Prostate gland (tissue), 2 donors: ENCODE measurements at regions not wholly inside any gene's neighbourhood (a gene's known extent, or its start where the extent isn't known, plus 50 kb on each side); places are given as distances from the start of the nearest gene placed in this dataset.

ENCODE experiments used
- DNase-seq: peaks from one replicate; pipeline ENCODE4 v3.0.0-alpha.2; 2019; ENCODE audit warnings: low spot score
- H3K27ac ChIP-seq, 2 donors: fragments of 200-600 bp; sonication (generic); 2 replicates each; pipeline ENCODE4 v1.5.1; 2017 to 2019
- H3K27me3 ChIP-seq: fragments of 200-600 bp; sonication (generic); replicated peaks from 2 replicates; pipeline ENCODE4 v1.5.1; 2019; ENCODE audit not compliant: insufficient read depth
- H3K36me3 ChIP-seq, 2 donors: fragments of 200-600 bp; sonication (generic); 1 replicate in 1 of 2; 2 replicates in 1 of 2; pipeline versions ENCODE4 v1.5.1 to v1.8.1; 2017 to 2019
- H3K4me1 ChIP-seq: fragments of 200-600 bp; sonication (generic); replicated peaks from 2 replicates; pipeline ENCODE4 v1.5.1; 2019
- H3K4me3 ChIP-seq, 2 donors: fragments of 200-600 bp; sonication (generic); 2 replicates each; pipeline ENCODE4 v1.5.1; 2017 to 2019
- H3K9me3 ChIP-seq: fragments of 200-600 bp; sonication (generic); 2 replicates; pipeline ENCODE4 v1.5.1; 2017
- POLR2A ChIP-seq: fragments of 450-650 bp; IDR thresholded peaks from one replicate; pipeline ENCODE4 v1.6.1; 2016; ENCODE audit warnings: antibody characterized with exemption, mild to moderate bottlenecking
- POLR2AphosphoS5 ChIP-seq: sonication (generic); formaldehyde crosslinking; IDR thresholded peaks from one replicate; pipeline ENCODE4 v1.6.1; 2017; ENCODE audit warnings: antibody characterized with exemption
- WGBS: methylation state at CpG from one replicate; pipeline ENCODE4 v1.1.5; 2018; 5-methylcytosine and 5-hydroxymethylcytosine counted together
- intact Hi-C: fragments of 100-400 bp; cut with DNase I; formaldehyde crosslinking; loops from one replicate; pipeline ENCODE4 v1.14.2; 2022
- TF ChIP-seq, protein P1 (sequence below), 4 experiments: fragments of 200-600 bp in 2 of 4; fragments of 450-650 bp in 2 of 4; sonication (generic) in 2 of 4; IDR thresholded peaks; 1 replicate in 3 of 4; 2 replicates in 1 of 4; pipeline ENCODE4 v1.5.1; 2016 to 2019; ENCODE audit warnings: antibody characterized with exemption in 4 of 4, mild to moderate bottlenecking in 2 of 4, moderate library complexity in 2 of 4

DNA sequence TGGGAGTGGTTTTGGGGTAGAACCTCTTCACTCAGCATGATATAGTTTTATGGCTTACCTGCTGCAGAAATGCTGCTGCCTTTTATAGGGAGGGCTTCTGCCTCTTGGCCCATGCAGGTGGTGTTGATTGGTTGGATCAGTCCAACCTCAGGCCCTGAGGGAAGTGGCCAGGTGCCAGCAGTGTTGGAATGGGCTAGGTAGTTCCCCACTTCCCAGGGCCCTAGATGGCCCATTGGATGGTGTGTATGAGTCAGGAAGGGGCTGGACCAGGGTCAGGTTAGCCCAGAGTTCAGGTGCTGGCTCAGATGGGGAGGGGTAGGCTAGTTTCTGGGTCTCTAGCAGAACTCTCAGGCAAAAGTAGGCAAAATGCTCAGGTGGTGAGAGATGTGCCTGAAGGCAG lies 455.5 kb downstream of the CCSER2 start:
- H3K4me3 ChIP-seq: no peak overlapping the region
- H3K9me3 ChIP-seq: no peaks in the 10 kb centered on the region
- H3K4me1 ChIP-seq: no peaks in the 10 kb centered on the region
- no peaks in the 10 kb centered on the region for H3K36me3 ChIP-seq
- TF ChIP-seq POLR2AphosphoS5 (no peak), POLR2A (no peak)
- TF ChIP-seq, protein P1, sequence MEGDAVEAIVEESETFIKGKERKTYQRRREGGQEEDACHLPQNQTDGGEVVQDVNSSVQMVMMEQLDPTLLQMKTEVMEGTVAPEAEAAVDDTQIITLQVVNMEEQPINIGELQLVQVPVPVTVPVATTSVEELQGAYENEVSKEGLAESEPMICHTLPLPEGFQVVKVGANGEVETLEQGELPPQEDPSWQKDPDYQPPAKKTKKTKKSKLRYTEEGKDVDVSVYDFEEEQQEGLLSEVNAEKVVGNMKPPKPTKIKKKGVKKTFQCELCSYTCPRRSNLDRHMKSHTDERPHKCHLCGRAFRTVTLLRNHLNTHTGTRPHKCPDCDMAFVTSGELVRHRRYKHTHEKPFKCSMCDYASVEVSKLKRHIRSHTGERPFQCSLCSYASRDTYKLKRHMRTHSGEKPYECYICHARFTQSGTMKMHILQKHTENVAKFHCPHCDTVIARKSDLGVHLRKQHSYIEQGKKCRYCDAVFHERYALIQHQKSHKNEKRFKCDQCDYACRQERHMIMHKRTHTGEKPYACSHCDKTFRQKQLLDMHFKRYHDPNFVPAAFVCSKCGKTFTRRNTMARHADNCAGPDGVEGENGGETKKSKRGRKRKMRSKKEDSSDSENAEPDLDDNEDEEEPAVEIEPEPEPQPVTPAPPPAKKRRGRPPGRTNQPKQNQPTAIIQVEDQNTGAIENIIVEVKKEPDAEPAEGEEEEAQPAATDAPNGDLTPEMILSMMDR (IDR thresholded peaks at IDR 0.05): no peak
- no peak overlapping the region for H3K27ac ChIP-seq
- no peak for DNase-seq
- intact Hi-C loops: loop anchor here (5.0 kb wide), 1 partner anchor 1593 kb away; no protein-coding TSS in a partner anchor
- no peaks in the 10 kb centered on the region for H3K27me3 ChIP-seq

DNA sequence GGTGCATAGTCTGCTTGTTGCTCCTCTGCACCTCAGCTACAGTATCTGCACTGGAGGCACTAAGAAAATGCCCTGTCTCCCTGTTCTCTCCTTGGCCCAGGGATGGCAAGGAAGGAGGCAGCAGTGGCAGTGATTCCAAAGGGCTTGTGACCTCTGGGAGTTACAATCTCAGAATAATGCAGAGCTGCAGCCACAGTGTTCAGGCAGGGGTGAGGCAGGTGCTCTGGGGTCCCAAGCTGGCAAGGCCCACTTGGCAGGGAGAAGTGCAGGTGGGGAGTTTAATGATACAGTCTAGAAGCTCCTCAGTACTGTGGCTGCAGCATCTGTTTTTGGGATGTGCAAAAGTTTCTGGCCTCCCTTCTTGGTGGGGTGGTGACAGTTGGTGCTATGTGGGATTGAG lies 456.4 kb downstream of the CCSER2 start:
- no peak overlapping the region for H3K4me3 ChIP-seq
- no peak for DNase-seq
- no peaks in the 10 kb centered on the region for H3K36me3 ChIP-seq
- H3K27ac ChIP-seq: no peak overlapping the region
- intact Hi-C loops: loop anchor here (5.0 kb wide), 1 partner anchor 1593 kb away; no protein-coding TSS in a partner anchor
- no peak for TF ChIP-seq POLR2A
- TF ChIP-seq POLR2AphosphoS5: no peak
- TF ChIP-seq, protein P1 (IDR thresholded peaks at IDR 0.05): no peak
- no peaks in the 10 kb centered on the region for H3K9me3 ChIP-seq
- H3K4me1 ChIP-seq: no peaks in the 10 kb centered on the region
- no peaks in the 10 kb centered on the region for H3K27me3 ChIP-seq

DNA sequence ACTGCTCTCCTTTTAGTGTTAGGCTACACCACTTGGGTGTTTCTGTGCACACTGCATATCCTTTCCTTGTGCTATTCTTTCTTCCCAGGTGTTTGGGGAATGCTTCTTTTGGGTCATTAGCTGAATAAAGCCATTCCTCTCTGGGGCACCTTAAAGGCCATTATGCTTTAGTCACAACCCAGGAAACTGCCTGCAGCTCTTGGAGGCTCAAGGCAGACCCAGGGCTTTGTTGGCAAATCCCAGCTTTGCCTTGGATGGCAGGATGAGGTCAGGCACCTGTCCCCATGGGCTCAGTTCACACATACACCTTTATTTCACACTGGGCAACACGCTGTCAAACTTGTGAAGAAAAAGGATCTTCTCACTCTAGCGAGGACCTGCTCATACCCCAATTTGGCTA lies 460.6 kb downstream of the CCSER2 start:
- DNase-seq: no peak
- H3K9me3 ChIP-seq: no peaks in the 10 kb centered on the region
- H3K36me3 ChIP-seq: no peaks in the 10 kb centered on the region
- WGBS: 94% methylated on average over 2 of the region's 2 CpGs
- H3K27ac ChIP-seq: no peak overlapping the region
- no peaks in the 10 kb centered on the region for H3K4me1 ChIP-seq
- H3K4me3 ChIP-seq: no peak overlapping the region
- TF ChIP-seq, protein P1 (IDR thresholded peaks at IDR 0.05): no peak
- TF ChIP-seq POLR2AphosphoS5: no peak
- TF ChIP-seq POLR2A: no peak
- intact Hi-C loops: no loop called here
- H3K27me3 ChIP-seq: no peaks in the 10 kb centered on the region

DNA sequence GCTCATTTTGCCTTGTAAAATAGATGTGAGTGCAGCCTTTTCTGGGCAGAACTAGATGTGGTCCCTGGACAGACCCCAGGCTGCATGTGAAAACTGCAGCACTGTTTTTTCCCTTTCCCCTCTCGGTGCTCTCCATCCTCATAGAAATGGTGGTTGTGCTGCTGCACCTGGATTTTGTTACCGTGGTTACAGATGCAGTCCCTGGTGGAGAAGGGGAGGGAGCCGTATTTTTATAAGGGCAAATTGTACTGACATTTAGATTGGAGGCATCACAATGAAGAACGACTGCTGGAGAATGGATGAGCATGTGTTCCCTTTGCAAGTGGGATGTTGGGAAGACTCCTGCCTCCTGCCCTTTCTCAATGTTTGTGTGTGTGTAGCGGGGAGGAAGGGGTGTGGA lies 469.9 kb downstream of the CCSER2 start:
- Histone ChIP-seq H3K9me3 (no peaks in the 10 kb centered on the region), H3K36me3 (no peaks in the 10 kb centered on the region), H3K27me3 (no peaks in the 10 kb centered on the region), H3K4me3 (no peak overlapping the region), H3K27ac (no peak overlapping the region), H3K4me1 (no peaks in the 10 kb centered on the region)
- intact Hi-C loops: no loop called here
- no peak for TF ChIP-seq POLR2A
- DNase-seq: no peak
- 77% methylated on average over 5 of the region's 5 CpGs for WGBS

DNA sequence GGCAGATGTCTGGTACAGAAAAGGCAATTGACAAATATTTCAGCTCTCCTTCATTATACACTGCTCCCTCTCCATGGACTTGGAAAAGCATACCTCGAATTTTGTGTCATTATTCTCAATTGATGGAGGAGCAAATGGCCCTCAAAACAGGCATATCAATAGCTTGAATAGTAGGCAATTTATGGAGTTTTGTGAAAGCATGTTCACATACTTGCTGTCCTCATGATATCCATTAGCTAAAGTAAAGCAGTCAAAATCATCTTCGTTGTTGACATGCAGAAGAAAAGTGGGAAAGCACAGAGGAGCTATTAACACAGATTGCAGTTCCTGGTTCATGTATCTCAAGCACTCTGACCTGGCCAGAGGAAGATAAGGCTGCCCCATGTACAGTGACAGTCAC lies 472.8 kb downstream of the CCSER2 start:
- 35% methylated on average over 2 of the region's 2 CpGs for WGBS
- Histone ChIP-seq H3K4me3 (no peak overlapping the region), H3K9me3 (no peaks in the 10 kb centered on the region), H3K27me3 (no peaks in the 10 kb centered on the region), H3K4me1 (no peaks in the 10 kb centered on the region), H3K36me3 (no peaks in the 10 kb centered on the region), H3K27ac (no peak overlapping the region)
- intact Hi-C loops: no loop called here
- TF ChIP-seq POLR2A: no peak
- no peak for TF ChIP-seq POLR2AphosphoS5
- TF ChIP-seq, protein P1 (IDR thresholded peaks at IDR 0.05): no peak
- no peak for DNase-seq
